Hepatocyte (in vitro differentiated cells): ENCODE measurements at regions not wholly inside any gene's neighbourhood (a gene's known extent, or its start where the extent isn't known, plus 50 kb on each side); places are given as distances from the start of the nearest gene placed in this dataset.
A peak's percentile ranks its signal among the peaks of the same experiment; 100 is the strongest.

Experiments
- DNase-seq: peaks from one replicate; pipeline ENCODE4 v3.0.0-alpha.2; 2016; ENCODE audit warnings: low spot score
- H2AFZ ChIP-seq: fragments of 200-600 bp; sonication (generic); 2 replicates; pipeline ENCODE4 v1.6.0; 2016; ENCODE audit warnings: antibody characterized with exemption, mild to moderate bottlenecking
- H3K27ac ChIP-seq: fragments of 200-600 bp; sonication (generic); 2 replicates; pipeline ENCODE4 v1.5.1; 2016; ENCODE audit warnings: mild to moderate bottlenecking
- H3K27me3 ChIP-seq: fragments of 200-600 bp; sonication (generic); 2 replicates; pipeline ENCODE4 v1.6.1; 2016
- H3K36me3 ChIP-seq: fragments of 200-600 bp; sonication (generic); replicated peaks from 2 replicates; pipeline ENCODE4 v1.5.1; 2016; ENCODE audit warnings: low read depth; ENCODE audit not compliant: insufficient read depth
- H3K4me1 ChIP-seq: fragments of 200-600 bp; sonication (generic); 2 replicates; pipeline ENCODE4 v1.5.1; 2016; ENCODE audit warnings: mild to moderate bottlenecking, moderate library complexity; ENCODE audit not compliant: insufficient read depth
- H3K4me2 ChIP-seq: fragments of 200-600 bp; sonication (generic); 2 replicates; pipeline ENCODE4 v1.6.0; 2016
- H3K4me3 ChIP-seq: fragments of 200-600 bp; sonication (generic); 2 replicates; pipeline ENCODE4 v1.5.1; 2016; ENCODE audit warnings: mild to moderate bottlenecking
- H3K79me2 ChIP-seq: fragments of 200-600 bp; sonication (generic); 2 replicates; pipeline ENCODE4 v1.6.0; 2017; ENCODE audit warnings: mild to moderate bottlenecking
- H3K9me2 ChIP-seq: fragments of 200-600 bp; sonication (generic); replicated peaks from 2 replicates; pipeline ENCODE4 v1.6.0; 2017; ENCODE audit warnings: mild to moderate bottlenecking; ENCODE audit not compliant: insufficient read depth
- H3K9me3 ChIP-seq: fragments of 200-600 bp; sonication (generic); 2 replicates; pipeline ENCODE4 v1.5.1; 2016; ENCODE audit warnings: low read depth, mild to moderate bottlenecking
- H4K20me1 ChIP-seq: fragments of 200-600 bp; sonication (generic); 2 replicates; pipeline ENCODE4 v1.6.0; 2016; ENCODE audit warnings: mild to moderate bottlenecking; ENCODE audit not compliant: insufficient read depth, poor library complexity, severe bottlenecking
- EZH2 ChIP-seq: fragments of 200-600 bp; sonication (generic); IDR thresholded peaks from 2 replicates; pipeline ENCODE4 v1.6.1; 2016; ENCODE audit warnings: antibody characterized with exemption, mild to moderate bottlenecking, borderline replicate concordance
- EZH2phosphoT487 ChIP-seq: fragments of 200-600 bp; sonication (generic); IDR thresholded peaks from one replicate; pipeline ENCODE4 v1.6.1; 2018; ENCODE audit warnings: antibody characterized with exemption, mild to moderate bottlenecking, low read depth, moderate library complexity; ENCODE audit not compliant: unreplicated experiment, severe bottlenecking
- WGBS: methylation state at CpG from one replicate; pipeline ENCODE4 v1.1.6; 2016; ENCODE audit warnings: low lambda C conversion rate; ENCODE audit errors: missing lambda C conversion rate; 5-methylcytosine and 5-hydroxymethylcytosine counted together
- TF ChIP-seq, protein P1 (sequence below): fragments of 200-600 bp; sonication (generic); IDR thresholded peaks from 2 replicates; pipeline ENCODE4 v1.5.1; 2016; ENCODE audit warnings: antibody characterized with exemption, mild to moderate bottlenecking; ENCODE audit not compliant: poor library complexity

DNA sequence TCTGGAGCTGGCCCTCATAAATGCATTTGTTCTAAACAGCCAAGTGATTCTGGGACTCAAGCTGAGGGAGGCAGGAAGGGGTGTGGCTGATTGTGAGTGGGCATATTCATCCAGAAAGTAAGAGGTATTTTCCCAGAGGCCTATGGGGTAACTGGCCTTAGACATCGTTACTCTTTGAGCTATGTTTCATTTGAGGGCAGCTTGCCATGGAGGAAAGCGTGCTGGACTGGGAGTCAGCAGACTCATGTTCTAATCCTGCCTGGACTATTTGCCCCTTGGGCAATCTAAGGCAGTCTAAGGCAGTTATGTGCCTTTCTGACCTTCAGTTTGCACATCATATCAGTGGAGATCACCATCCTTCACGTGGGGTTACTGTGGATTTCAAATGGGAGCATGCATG, 93.5 kb upstream of the SLC14A2 start:
- no peak overlapping the region for H3K4me3 ChIP-seq
- no peaks in the 10 kb centered on the region for H4K20me1 ChIP-seq
- no peak overlapping the region for H3K27ac ChIP-seq
- 73% methylated on average over 3 of the region's 3 CpGs for WGBS
- H3K9me2 ChIP-seq, result no peaks in the 10 kb centered on the region
- H3K9me3 ChIP-seq, result no peaks in the 10 kb centered on the region
- H2AFZ ChIP-seq, result no peak overlapping the region
- H3K4me2 ChIP-seq, result no peak overlapping the region
- DNase-seq, result peak; percentile 18
- no peaks in the 10 kb centered on the region for H3K36me3 ChIP-seq
- no peaks in the 10 kb centered on the region for H3K79me2 ChIP-seq
- peaks cover 12% of the 10 kb centered on the region for H3K4me1 ChIP-seq
- TF ChIP-seq, protein P1, sequence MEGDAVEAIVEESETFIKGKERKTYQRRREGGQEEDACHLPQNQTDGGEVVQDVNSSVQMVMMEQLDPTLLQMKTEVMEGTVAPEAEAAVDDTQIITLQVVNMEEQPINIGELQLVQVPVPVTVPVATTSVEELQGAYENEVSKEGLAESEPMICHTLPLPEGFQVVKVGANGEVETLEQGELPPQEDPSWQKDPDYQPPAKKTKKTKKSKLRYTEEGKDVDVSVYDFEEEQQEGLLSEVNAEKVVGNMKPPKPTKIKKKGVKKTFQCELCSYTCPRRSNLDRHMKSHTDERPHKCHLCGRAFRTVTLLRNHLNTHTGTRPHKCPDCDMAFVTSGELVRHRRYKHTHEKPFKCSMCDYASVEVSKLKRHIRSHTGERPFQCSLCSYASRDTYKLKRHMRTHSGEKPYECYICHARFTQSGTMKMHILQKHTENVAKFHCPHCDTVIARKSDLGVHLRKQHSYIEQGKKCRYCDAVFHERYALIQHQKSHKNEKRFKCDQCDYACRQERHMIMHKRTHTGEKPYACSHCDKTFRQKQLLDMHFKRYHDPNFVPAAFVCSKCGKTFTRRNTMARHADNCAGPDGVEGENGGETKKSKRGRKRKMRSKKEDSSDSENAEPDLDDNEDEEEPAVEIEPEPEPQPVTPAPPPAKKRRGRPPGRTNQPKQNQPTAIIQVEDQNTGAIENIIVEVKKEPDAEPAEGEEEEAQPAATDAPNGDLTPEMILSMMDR, result no peak
- no peak for TF ChIP-seq EZH2
- TF ChIP-seq EZH2phosphoT487, result no peak
- no peaks in the 10 kb centered on the region for H3K27me3 ChIP-seq

- Histone ChIP-seq H3K9me2 (no peaks in the 10 kb centered on the region), H3K4me3 (no peak overlapping the region), H3K79me2 (no peaks in the 10 kb centered on the region), H3K4me2 (no peak overlapping the region), H3K9me3 (no peaks in the 10 kb centered on the region), H4K20me1 (no peaks in the 10 kb centered on the region), H2AFZ (no peak overlapping the region), H3K4me1 (peaks cover 9% of the 10 kb centered on the region), H3K27ac (no peak overlapping the region), H3K27me3 (no peaks in the 10 kb centered on the region), H3K36me3 (no peaks in the 10 kb centered on the region)
- DNase-seq, result no peak
- 81% methylated on average over 8 of the region's 8 CpGs for WGBS
- TF ChIP-seq EZH2 (no peak), EZH2phosphoT487 (no peak)
- TF ChIP-seq, protein P1, result no peak
These were observed 92.9 kb upstream of the SLC14A2 start for GRCh38 chr18:45522371-45522770.

DNA sequence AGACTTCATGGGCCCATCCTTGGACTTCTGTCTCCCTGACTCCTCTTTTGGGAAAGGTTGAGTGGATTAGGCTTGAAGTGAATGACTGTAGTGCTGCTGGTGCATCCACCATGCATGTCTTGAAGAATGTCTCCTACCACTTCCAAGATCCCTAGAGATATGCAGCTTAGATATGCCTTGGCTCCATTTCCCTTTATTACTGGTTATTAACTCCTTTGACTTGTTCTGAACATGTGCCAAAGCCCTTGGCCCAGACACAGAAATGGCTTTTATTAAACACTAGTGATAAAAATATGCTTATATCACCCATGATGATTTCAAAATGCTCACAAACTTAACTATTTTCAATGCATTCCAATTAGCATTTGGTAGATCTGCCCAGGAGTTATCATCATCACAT, 90.0 kb upstream of the SLC14A2 start:
- TF ChIP-seq EZH2phosphoT487, result no peak
- TF ChIP-seq, protein P1, result no peak
- TF ChIP-seq EZH2, result no peak
- DNase-seq, result no peak
- no peak overlapping the region for H3K4me3 ChIP-seq

More for the DNA sequence above, 90.0 kb upstream of the SLC14A2 start:
- Histone ChIP-seq H3K4me2 (no peak overlapping the region), H3K27ac (no peak overlapping the region), H3K9me2 (no peaks in the 10 kb centered on the region), H3K4me1 (peaks cover 5% of the 10 kb centered on the region), H3K27me3 (no peaks in the 10 kb centered on the region), H3K9me3 (no peaks in the 10 kb centered on the region), H2AFZ (no peak overlapping the region), H3K79me2 (no peaks in the 10 kb centered on the region), H4K20me1 (no peaks in the 10 kb centered on the region), H3K36me3 (no peaks in the 10 kb centered on the region)
